HCT116 (cell line): ENCODE measurements at regions not wholly inside any gene's neighbourhood (a gene's known extent, or its start where the extent isn't known, plus 50 kb on each side); places are given as distances from the start of the nearest gene placed in this dataset.

Experiments used
- ATAC-seq: fragments of 200-7000 bp; cut with Tn5 transposase; 2 replicates; pipeline ENCODE4 v1.9.1; 2020; ENCODE audit warnings: mild to moderate bottlenecking, moderate library complexity
- BruUV-seq: library from RNA; stranded (reverse); fragments of 400-500 nt; replicated peaks from 2 replicates; lab custom pipeline; 2021; lab: Mats Ljungman, UMichigan
- CTCF ChIA-PET: fragments of 300-600 bp; sonication (Branson Sonifier 250); formaldehyde crosslinking; loops from one replicate; lab custom pipeline; 2021; ENCODE audit warnings: antibody characterized with exemption; lab: Charles Lee
- POLR2A ChIA-PET: fragments of 300-600, 350-600 bp; sonication (Branson Sonifier 250); formaldehyde crosslinking; loops from one replicate; lab custom pipeline; 2021; ENCODE audit warnings: antibody characterized with exemption; lab: Charles Lee
- RAD21 ChIA-PET, 2 experiments: fragments of 300-600 bp; sonication (Branson Sonifier 250); formaldehyde crosslinking; loops; one replicate each; lab custom pipeline; 2023; ENCODE audit warnings: low total read pairs in 2 of 2; ENCODE audit not compliant: uncharacterized antibody in 2 of 2, unreplicated experiment in 2 of 2, low non-redundant PET in 1 of 2; lab: Charles Lee
- DNase-seq: peaks from one replicate; pipeline ENCODE4 v3.0.0-alpha.2; 2010; ENCODE audit warnings: low read depth, low spot score
- H2AFZ ChIP-seq: fragments of 200-600 bp; shearing (Covaris generic), sonication (generic); 2 replicates; pipeline ENCODE4 v1.6.1; 2017; ENCODE audit warnings: low read depth, mixed run types, mixed read lengths, antibody characterized with exemption, low read length; ENCODE audit not compliant: poor library complexity, severe bottlenecking
- H3K27ac ChIP-seq: 2 replicates; pipeline ENCODE4 v1.5.1; 2012; ENCODE audit warnings: low read depth, low read length
- H3K27me3 ChIP-seq: fragments of 200-600 bp; sonication (generic); 2 replicates; pipeline ENCODE4 v1.6.1; 2016; ENCODE audit warnings: mixed run types, low read length, mixed read lengths; ENCODE audit not compliant: insufficient read depth
- H3K36me3 ChIP-seq, 2 experiments: fragments of 200-500 bp in 1 of 2; fragments of 200-600 bp in 1 of 2; sonication (Bioruptor generic) in 1 of 2; sonication (generic) in 1 of 2; 2 replicates each; pipeline versions ENCODE4 v1.5.1 to v1.6.1; 2014 to 2016; ENCODE audit warnings: low read length in 2 of 2, inconsistent platforms in 1 of 2, mixed read lengths in 1 of 2, mixed run types in 1 of 2; ENCODE audit not compliant: insufficient read depth in 2 of 2, control insufficient read depth in 1 of 2
- H3K4me1 ChIP-seq, 2 experiments: fragments of 200-600 bp in 1 of 2; sonication (generic) in 1 of 2; 2 replicates each; pipeline versions ENCODE4 v1.5.1 to v1.6.1; 2012 to 2017; ENCODE audit warnings: low read length in 2 of 2, inconsistent platforms in 1 of 2, mild to moderate bottlenecking in 1 of 2, mixed read lengths in 1 of 2, mixed run types in 1 of 2, moderate library complexity in 1 of 2; ENCODE audit not compliant: insufficient read depth in 2 of 2, control insufficient read depth in 1 of 2
- H3K4me2 ChIP-seq: fragments of 200-600 bp; sonication (generic); 2 replicates; pipeline ENCODE4 v1.6.1; 2017; ENCODE audit warnings: mixed run types, low read length, mixed read lengths
- H3K4me3 ChIP-seq, 2 experiments: fragments of 200-600 bp in 1 of 2; sonication (generic) in 1 of 2; replicated peaks in 1 of 2; 2 replicates each; pipeline ENCODE4 v1.5.1; 2011 to 2016; ENCODE audit warnings: low read length in 2 of 2, control low read depth in 1 of 2, low read depth in 1 of 2, mild to moderate bottlenecking in 1 of 2, mixed read lengths in 1 of 2, mixed run types in 1 of 2
- H3K79me2 ChIP-seq: fragments of 200-600 bp; sonication (generic); 2 replicates; pipeline ENCODE4 v1.6.1; 2017; ENCODE audit warnings: mild to moderate bottlenecking, mixed run types, low read length, moderate library complexity, mixed read lengths; ENCODE audit not compliant: insufficient read depth
- H3K9ac ChIP-seq: fragments of 200-600 bp; sonication (generic); 2 replicates; pipeline ENCODE4 v1.6.1; 2016; ENCODE audit warnings: low read length, mixed read lengths
- H3K9me2 ChIP-seq: fragments of 200-600 bp; sonication (generic), shearing (Covaris generic); 2 replicates; pipeline ENCODE4 v1.6.1; 2017; ENCODE audit warnings: mixed run types, mild to moderate bottlenecking, moderate library complexity; ENCODE audit not compliant: insufficient read depth
- H3K9me3 ChIP-seq, 2 experiments: fragments of 200-500 bp in 1 of 2; fragments of 200-600 bp in 1 of 2; sonication (Bioruptor generic) in 1 of 2; sonication (generic) in 1 of 2; 2 replicates each; pipeline ENCODE4 v1.6.1; 2014 to 2017; ENCODE audit warnings: low read length in 2 of 2, mixed read lengths in 2 of 2, inconsistent platforms in 1 of 2, low read depth in 1 of 2, mild to moderate bottlenecking in 1 of 2, mixed run types in 1 of 2, moderate library complexity in 1 of 2; ENCODE audit not compliant: control insufficient read depth in 1 of 2, insufficient read depth in 1 of 2
- H4K20me1 ChIP-seq: fragments of 200-600 bp; sonication (generic), shearing (Covaris generic); 2 replicates; pipeline ENCODE4 v1.6.1; 2017; ENCODE audit warnings: mixed run types, mild to moderate bottlenecking, moderate library complexity; ENCODE audit not compliant: insufficient read depth
- CBX3 ChIP-seq: IDR thresholded peaks from 2 replicates; pipeline ENCODE4 v1.6.1; 2012; ENCODE audit warnings: low read depth
- CTCF ChIP-seq, 3 experiments: fragments of 200-600 bp in 1 of 3; sonication (generic) in 1 of 3; IDR thresholded peaks in 2 of 3; conservative IDR thresholded peaks in 1 of 3; 2 replicates each; pipeline ENCODE4 v1.5.1; 2012 to 2017; ENCODE audit warnings: low read depth in 2 of 3, low read length in 2 of 3, antibody characterized with exemption in 1 of 3, borderline replicate concordance in 1 of 3, control low read depth in 1 of 3, mild to moderate bottlenecking in 1 of 3, mixed read lengths in 1 of 3, mixed run types in 1 of 3, moderate library complexity in 1 of 3; ENCODE audit not compliant: insufficient read depth in 1 of 3
- EGR1 ChIP-seq: IDR thresholded peaks from 2 replicates; pipeline ENCODE4 v1.6.1; 2012; ENCODE audit warnings: low read depth
- ELF1 ChIP-seq: IDR thresholded peaks from 2 replicates; pipeline ENCODE4 v1.6.1; 2012; ENCODE audit warnings: low read depth, borderline replicate concordance
- EZH2phosphoT487 ChIP-seq: fragments of 200-600 bp; IDR thresholded peaks from 2 replicates; pipeline ENCODE4 v1.6.1; 2018; ENCODE audit warnings: antibody characterized with exemption, borderline replicate concordance
- FOSL1 ChIP-seq: IDR thresholded peaks from 2 replicates; pipeline ENCODE4 v1.6.1; 2012; ENCODE audit warnings: low read depth
- JUND ChIP-seq: IDR thresholded peaks from 2 replicates; pipeline ENCODE4 v1.6.1; 2012
- POLR2A ChIP-seq: IDR thresholded peaks from 2 replicates; pipeline ENCODE4 v1.7.0; 2011; ENCODE audit warnings: borderline replicate concordance; ENCODE audit not compliant: insufficient read depth, insufficient read length; ENCODE audit errors: extremely low read depth
- POLR2AphosphoS5 ChIP-seq: IDR thresholded peaks from 2 replicates; pipeline ENCODE4 v1.6.1; 2011; ENCODE audit warnings: mild to moderate bottlenecking, low read depth, low read length, moderate library complexity
- RAD21 ChIP-seq: IDR thresholded peaks from 2 replicates; pipeline ENCODE4 v1.6.1; 2012; ENCODE audit warnings: low read depth, mild to moderate bottlenecking
- SRF ChIP-seq: IDR thresholded peaks from 2 replicates; pipeline ENCODE4 v1.6.1; 2012; ENCODE audit warnings: low read depth
- TCF7L2 ChIP-seq: IDR thresholded peaks from 2 replicates; pipeline ENCODE4 v1.7.0; 2011; ENCODE audit warnings: borderline replicate concordance, inconsistent platforms; ENCODE audit not compliant: insufficient read depth, insufficient read length; ENCODE audit errors: extremely low read depth
- YY1 ChIP-seq: IDR thresholded peaks from 2 replicates; pipeline ENCODE4 v1.6.1; 2011; ENCODE audit warnings: low read length, low read depth, moderate library complexity, mild to moderate bottlenecking; ENCODE audit not compliant: insufficient replicate concordance; ENCODE audit errors: extremely low read depth
- ZFX ChIP-seq: fragments of 450-650 bp; IDR thresholded peaks from 2 replicates; pipeline ENCODE4 v1.6.1; 2017
- ZNF274 ChIP-seq: fragments of 200-500 bp; sonication (Bioruptor generic); IDR thresholded peaks from 2 replicates; pipeline ENCODE4 v1.6.1; 2014; ENCODE audit warnings: mild to moderate bottlenecking, low read depth, low read length, inconsistent platforms
- intact Hi-C: fragments of 100-400 bp; cut with micrococcal nuclease; formaldehyde crosslinking; loops from 2 replicates; pipeline ENCODE4 v1.10.0; 2022
- TF ChIP-seq, protein P1 (sequence below): IDR thresholded peaks from 2 replicates; pipeline ENCODE4 v1.6.1; 2012; ENCODE audit warnings: low read depth
- TF ChIP-seq, protein P2 (sequence below): IDR thresholded peaks from 2 replicates; pipeline ENCODE4 v1.6.1; 2011; ENCODE audit warnings: mild to moderate bottlenecking, low read length, moderate library complexity; ENCODE audit not compliant: insufficient replicate concordance; ENCODE audit errors: extremely low read depth

DNA sequence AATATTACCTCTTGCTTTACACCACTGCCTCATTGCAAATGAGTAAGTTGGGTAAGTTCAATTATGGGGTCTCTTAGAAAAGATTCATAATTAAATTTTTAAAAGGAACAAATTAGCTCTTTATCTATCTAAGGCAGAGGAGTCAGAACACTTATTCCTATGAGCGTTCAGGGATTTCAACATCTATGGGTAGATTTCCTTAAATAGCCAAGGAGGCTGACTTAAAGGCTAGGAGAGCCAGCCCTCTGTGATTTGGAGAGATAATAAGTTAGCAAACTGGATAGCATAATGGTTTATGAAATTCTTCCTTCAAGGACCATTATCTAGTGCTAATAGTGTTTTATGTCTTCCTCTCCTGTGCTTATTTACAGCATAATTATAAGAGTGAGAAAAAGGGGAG is 387.7 kb downstream of the STK39 start:
- CTCF ChIA-PET = no interaction called here
- no peaks in the 10 kb centered on the region for H3K9me2 ChIP-seq
- TF ChIP-seq CBX3 (no peak), RAD21 (no peak), POLR2AphosphoS5 (no peak), ELF1 (no peak), TCF7L2 (no peak), POLR2A (no peak), CTCF (IDR thresholded peaks at IDR 0.05 in 2 of 3, conservative IDR thresholded peaks at IDR 0.05 in 1 of 3; ENCODE audit: borderline replicate concordance in 1 of 3, insufficient read depth in 1 of 3, low read depth in 2 of 3, low read length in 2 of 3) (no peak), EZH2phosphoT487 (no peak), EGR1 (no peak), FOSL1 (no peak), ZFX (no peak), ZNF274 (no peak), JUND (no peak), YY1 (no peak), SRF (no peak)
- TF ChIP-seq, protein P1, sequence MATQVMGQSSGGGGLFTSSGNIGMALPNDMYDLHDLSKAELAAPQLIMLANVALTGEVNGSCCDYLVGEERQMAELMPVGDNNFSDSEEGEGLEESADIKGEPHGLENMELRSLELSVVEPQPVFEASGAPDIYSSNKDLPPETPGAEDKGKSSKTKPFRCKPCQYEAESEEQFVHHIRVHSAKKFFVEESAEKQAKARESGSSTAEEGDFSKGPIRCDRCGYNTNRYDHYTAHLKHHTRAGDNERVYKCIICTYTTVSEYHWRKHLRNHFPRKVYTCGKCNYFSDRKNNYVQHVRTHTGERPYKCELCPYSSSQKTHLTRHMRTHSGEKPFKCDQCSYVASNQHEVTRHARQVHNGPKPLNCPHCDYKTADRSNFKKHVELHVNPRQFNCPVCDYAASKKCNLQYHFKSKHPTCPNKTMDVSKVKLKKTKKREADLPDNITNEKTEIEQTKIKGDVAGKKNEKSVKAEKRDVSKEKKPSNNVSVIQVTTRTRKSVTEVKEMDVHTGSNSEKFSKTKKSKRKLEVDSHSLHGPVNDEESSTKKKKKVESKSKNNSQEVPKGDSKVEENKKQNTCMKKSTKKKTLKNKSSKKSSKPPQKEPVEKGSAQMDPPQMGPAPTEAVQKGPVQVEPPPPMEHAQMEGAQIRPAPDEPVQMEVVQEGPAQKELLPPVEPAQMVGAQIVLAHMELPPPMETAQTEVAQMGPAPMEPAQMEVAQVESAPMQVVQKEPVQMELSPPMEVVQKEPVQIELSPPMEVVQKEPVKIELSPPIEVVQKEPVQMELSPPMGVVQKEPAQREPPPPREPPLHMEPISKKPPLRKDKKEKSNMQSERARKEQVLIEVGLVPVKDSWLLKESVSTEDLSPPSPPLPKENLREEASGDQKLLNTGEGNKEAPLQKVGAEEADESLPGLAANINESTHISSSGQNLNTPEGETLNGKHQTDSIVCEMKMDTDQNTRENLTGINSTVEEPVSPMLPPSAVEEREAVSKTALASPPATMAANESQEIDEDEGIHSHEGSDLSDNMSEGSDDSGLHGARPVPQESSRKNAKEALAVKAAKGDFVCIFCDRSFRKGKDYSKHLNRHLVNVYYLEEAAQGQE = no peak
- TF ChIP-seq, protein P2, sequence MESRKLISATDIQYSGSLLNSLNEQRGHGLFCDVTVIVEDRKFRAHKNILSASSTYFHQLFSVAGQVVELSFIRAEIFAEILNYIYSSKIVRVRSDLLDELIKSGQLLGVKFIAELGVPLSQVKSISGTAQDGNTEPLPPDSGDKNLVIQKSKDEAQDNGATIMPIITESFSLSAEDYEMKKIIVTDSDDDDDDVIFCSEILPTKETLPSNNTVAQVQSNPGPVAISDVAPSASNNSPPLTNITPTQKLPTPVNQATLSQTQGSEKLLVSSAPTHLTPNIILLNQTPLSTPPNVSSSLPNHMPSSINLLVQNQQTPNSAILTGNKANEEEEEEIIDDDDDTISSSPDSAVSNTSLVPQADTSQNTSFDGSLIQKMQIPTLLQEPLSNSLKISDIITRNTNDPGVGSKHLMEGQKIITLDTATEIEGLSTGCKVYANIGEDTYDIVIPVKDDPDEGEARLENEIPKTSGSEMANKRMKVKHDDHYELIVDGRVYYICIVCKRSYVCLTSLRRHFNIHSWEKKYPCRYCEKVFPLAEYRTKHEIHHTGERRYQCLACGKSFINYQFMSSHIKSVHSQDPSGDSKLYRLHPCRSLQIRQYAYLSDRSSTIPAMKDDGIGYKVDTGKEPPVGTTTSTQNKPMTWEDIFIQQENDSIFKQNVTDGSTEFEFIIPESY = no peak
- TF ChIP-seq, all 23 proteins: peak for 0
- RAD21 ChIA-PET = no interaction called here
- no peaks in the 10 kb centered on the region for H4K20me1 ChIP-seq
- no peak overlapping the region for H3K27ac ChIP-seq
- H3K4me1 ChIP-seq = no peaks in the 10 kb centered on the region
- H3K4me3 ChIP-seq = no peak overlapping the region
- intact Hi-C loops = loop anchor here (10.0 kb wide), 1 partner anchor 255 kb away; no protein-coding TSS in a partner anchor
- no peak for DNase-seq
- peaks cover 48% of the 10 kb centered on the region for H3K27me3 ChIP-seq
- BruUV-seq = no TSS peak
- H2AFZ ChIP-seq = no peak overlapping the region
- H3K4me2 ChIP-seq = no peak overlapping the region
- POLR2A ChIA-PET = no interaction called here
- no peak overlapping the region for H3K9ac ChIP-seq
- H3K9me3 ChIP-seq = no peaks in the 10 kb centered on the region
- ATAC-seq = no peak
- no peaks in the 10 kb centered on the region for H3K36me3 ChIP-seq
- H3K79me2 ChIP-seq = no peaks in the 10 kb centered on the region
